GM19023 (cell line): ENCODE measurements at regions not wholly inside any gene's neighbourhood (a gene's known extent, or its start where the extent isn't known, plus 50 kb on each side); places are given as distances from the start of the nearest gene placed in this dataset.
"Not testable (repeated sequence)": the region's sequence is repeated elsewhere in the genome, so short reads cannot be mapped to it uniquely, and the experiment has no call there.

Source experiments
- ATAC-seq: cut with Tn5 transposase; IDR thresholded peaks from one replicate; pipeline ENCODE4 v1.9.1; 2021; ENCODE audit warnings: mild to moderate bottlenecking, moderate library complexity; ENCODE audit not compliant: unreplicated experiment

DNA sequence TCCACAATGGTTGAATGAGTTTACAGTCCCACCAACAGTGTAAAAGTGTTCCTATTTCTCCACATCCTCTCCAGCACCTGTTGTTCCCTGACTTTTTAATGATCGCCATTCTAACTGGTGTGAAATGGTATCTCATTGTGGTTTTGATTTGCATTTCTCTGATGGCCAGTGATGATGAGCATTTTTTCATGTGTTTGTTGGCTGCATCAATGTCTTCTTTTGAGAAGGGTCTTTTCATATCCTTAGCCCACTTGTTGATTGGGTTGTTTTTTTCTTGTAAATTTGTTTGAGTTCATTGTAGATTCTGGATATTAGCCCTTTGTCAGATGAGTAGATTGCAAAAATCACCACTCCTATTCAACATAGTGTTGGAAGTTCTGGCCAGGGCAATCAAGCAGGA lies 287.6 kb upstream of the RASGRP1 start:
- ATAC-seq: not testable (repeated sequence)

DNA sequence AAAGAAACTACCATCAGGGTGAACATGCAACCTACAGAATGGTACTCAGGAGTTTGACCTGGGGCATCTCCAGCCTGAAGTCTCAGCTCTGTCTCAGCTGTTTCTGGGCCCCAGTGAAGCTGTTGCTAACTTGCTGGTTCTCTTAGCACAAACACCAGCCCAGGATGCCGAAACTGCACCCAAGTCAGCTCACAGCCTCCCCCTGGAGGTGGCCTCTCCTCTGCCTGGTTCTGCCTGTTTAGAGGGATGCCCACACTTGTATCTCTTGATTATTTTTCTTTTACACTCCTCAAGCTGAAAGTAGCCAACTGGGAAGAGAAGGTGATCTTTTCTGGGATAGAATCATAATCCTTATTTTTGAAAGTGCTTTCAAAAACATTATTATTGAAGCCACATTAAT lies 289.0 kb upstream of the RASGRP1 start:
- ATAC-seq: no peak

DNA sequence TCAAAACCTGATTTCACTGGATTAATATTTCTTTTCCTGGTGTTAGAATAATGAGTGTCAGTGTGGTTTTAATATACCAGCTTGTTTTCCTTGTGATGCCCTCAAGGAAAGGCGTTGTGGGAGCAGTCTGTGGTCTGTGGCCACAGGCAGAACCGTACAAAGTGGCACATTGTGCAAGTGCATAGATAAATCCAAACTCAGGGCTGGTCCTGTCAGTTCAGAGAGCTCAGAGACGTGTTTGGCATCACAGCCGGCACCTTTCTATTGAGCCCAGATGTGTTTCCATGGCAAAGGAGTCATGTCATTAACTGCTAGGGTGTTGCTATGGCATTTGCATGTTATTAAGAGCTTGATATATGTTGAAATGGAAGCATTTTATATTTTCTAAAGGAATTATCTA lies 289.9 kb upstream of the RASGRP1 start:
- ATAC-seq: no peak

DNA sequence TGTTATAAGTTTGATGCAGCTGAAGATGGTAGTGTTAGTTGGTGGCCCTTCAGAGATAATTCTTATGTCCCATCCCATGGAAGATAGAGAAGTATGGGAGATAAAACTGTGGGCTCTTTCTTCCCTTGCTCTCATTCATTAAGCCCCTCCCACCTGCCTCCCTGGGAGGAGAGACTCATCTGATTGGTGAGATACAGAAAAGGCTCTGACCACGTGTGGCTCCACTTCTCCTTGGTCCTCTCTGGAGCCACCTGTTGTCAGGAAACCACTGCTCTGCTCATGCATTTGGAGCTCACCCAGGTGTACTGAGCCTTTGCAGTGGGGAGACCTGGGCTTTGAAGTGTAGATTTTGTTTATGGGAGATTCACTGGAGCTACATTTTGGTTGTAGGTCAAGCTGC lies 293.2 kb upstream of the RASGRP1 start:
- ATAC-seq: no peak

DNA sequence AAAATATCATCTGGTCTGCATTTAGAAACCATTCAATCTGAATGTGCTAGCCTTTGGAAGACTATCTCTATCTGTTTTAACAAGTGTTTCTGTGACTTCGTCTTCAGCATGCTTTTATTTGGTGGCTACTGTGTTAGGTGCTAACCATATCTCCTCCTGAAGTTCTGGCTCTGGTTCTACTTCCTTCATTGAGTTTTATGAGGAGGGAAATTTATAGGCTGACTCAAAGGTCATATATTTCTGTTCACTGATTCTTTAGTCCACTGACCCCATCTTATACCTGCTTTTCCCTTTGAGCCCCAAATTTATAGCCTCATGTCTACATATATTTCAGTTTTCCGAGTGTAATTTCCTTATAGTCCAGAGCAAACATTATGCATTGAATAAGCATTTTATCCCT lies 295.0 kb upstream of the RASGRP1 start:
- ATAC-seq: no peak

DNA sequence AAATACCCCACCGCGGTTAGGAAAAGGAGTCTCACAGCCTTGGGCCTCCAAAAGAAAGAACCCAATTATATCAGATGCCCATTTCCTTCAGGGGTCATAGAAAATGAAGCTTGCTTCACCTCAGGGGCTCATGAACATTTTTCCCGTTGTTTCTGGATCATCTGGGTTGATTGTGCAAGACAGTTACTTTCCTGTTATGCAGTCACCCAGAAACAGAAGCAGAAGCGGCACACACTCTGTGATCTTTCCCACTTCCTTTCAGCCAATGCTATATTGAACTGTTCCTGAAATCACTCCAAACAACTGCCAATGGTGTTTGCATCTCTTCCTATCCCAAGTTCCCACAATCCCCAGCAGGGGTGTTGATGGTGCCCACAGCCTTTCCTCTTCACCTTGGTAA lies 295.6 kb upstream of the RASGRP1 start:
- no peak for ATAC-seq

DNA sequence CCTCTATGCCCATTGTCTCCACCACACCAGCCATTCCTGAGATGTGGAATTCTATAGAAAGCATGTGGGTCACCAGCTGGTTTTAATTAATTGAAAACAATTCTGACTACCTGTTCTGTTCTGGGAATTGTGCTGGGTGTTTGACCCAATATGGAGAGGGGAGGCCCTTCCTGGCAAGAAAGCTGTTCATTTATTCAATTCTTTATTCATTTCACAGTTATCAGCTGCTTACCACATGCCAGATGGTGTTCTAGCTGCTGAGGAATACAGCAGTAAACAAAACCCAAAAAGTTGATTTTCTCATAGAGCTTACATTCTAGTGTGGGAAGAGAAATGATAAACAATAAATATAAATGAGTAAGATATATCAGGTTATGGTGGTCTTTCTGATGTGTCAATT lies 296.1 kb upstream of the RASGRP1 start:
- ATAC-seq: no peak

DNA sequence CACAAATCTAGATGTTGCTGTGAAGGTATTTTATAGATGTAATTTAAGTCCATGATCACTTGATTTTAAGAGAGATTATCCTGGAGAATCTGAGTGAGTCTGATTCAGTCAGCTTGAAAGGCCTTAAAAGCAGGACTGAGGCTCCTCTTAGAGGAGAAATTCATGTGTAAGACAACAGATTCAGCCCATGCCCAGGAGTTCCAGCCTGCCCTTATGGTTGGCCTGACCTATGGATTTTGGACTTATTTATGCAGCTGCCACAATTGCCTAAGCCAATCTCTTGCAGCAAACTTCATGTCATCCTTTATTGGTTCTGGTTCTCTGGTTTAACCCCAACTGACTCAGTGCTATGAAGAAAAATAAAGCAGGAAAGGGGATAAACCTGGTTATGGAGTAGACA lies 296.5 kb upstream of the RASGRP1 start:
- no peak for ATAC-seq

DNA sequence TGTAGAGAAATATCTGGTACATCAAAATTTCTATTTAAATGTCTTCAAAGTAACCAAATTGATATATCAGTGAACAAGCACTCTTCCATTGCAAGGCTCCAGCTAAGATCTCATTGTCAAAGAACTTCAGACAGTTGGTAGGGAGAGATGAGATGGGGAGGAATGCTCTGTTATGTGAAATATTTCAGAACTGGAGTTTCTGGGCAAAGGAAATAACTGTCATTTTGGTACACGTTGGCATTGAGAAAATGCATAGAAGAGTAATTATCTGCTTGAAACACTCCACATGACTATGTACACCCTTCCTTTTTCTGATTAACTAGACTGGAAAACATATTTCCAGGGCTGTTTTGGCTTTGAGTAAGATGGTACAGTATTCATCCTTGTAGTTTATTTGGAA lies 297.5 kb upstream of the RASGRP1 start:
- no peak for ATAC-seq

DNA sequence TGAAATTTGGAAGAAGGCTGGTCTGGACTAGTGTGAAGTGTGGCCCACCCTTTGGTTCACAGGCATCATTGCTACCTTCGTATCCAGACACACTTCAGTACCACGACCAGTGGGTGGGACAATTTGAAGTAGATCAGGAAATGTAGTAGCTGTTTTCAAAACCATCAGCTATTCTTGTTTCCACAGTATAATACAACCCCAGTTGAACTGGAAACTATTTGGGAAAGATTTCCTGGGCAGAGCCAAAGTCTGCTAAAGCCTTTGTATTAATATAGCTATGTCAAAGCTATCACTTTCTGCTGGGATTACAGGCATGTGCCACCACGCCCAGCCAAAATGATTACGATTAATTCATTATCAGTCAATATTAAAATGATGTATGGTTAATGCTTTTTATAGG lies 298.8 kb upstream of the RASGRP1 start:
- no peak for ATAC-seq

DNA sequence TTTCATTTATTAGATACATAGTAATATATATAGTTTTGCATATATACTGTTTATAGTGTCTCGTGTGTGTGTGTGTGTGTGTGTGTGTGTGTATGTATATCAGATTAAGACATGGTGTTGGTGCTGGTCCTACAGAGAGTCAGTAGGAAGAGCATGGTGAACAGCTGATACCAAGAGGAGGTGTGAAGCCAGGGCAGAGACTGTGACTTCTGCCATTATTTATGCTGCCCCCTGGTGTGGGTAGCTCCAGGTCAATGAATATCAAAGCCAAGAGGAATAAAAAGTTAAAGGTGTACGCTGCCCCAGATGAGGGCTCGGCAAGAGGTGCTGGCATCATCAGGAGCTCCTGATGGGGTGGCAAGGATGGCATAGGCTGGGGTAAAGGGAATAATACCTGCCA lies 299.5 kb upstream of the RASGRP1 start:
- no peak for ATAC-seq

DNA sequence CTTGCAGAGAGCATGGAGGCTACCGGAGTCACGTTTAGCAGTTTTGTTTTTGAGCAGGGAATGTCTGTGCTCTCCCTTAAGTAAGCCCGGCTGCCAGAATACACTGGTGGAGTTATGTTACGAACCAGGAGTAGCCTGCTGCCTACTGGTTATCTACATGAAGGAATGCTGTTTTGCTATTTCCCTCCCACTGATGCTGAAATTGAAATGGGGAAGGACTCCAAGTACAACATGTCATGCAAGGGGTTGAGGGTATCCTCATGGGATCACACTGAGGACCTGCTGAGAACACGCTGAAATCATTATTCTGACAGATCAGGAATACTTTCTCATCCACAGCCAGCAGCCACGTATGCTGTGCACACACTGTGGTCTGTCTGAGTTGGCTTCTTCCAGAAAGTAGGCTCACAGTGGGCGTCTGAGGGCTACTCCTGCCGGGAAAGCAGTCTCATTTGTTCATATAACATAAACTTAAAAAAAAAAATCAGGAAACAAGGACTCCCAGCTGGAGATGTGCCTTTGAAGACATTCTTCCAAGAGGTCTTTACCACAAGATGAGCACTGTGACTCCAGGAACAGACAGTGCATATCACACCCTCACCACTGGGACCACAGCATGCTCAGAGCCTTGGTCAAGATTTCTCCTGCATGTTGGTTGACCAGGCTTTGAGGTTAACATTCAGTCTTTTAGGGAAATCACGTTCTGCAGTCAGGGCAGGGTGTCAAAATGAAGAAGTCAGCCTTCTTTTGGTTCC lies 300.4 kb upstream of the RASGRP1 start:
- ATAC-seq: no peak

DNA sequence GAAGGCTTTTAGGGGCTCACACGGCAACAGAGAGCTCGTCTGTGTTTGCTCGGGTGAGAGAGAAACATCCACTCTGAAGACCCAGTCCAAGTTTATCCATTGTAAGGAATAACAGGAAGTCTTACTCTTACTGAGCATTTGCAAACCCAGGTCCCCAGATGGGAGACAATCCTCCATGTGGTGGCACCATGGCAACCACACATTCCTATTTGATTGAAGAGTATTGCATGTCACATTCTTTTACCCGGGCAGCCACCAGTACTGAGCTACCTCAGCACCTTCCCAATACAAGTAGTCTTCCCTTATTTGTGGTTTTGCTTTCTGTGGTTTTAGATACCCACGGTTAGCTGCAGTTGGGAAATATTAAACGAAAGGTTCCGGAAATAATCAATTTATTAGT lies 302.9 kb upstream of the RASGRP1 start:
- no peak for ATAC-seq

DNA sequence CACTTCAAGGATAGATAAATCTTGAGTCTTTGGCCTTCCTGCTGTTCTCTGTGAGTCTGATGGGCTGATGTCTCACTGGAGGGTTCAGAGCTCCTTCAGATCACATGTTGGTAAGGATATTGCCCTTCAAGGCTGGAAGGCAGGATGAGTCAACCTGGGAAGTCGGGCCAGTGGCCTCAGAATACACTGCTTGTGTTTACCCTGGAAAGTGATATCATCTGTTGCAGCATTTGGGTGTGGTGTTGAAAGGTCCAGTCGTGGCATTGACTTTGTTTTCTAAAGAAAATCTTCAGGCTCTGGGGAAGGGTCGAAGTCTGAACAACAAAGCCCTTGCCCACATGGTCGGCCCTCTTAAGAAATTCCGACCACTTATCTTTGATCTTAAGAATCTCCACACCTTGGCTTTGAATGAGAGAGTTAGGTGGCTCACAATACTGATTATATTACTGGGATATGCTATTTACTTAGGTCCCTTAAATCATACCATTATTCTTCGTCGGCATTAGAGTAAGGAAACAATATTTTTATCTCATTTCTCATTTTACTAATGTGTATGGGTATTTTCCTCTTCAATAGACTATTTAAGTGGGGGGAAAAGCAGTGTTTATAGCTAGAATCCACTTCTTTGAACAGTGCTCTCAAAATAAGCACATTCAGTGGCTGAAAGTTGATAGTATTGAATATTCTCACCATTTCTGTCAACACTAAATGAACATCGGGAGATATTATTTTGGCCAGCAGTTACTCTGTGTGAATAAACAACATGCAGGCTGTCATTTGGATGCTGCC lies 303.9 kb upstream of the RASGRP1 start:
- ATAC-seq: no peak

DNA sequence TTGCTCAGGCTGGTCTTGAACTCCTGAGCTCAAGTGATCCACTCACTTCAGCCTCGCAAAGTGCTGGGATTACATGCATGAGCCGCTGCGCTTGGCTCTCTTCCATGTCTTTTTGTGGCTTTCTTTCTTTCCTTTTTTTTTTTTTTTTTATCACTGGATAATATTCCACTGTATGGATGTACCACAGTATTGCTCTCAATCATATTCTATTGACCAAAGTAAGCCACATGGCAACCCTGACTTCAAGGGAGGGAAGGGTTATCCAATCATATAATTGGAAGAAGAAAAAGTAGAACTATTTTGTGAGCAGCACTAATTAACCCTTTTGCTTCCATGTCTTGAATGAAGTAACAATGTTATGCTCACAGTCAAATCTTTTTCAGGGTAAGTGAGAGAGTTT lies 307.0 kb upstream of the RASGRP1 start:
- ATAC-seq: no peak

DNA sequence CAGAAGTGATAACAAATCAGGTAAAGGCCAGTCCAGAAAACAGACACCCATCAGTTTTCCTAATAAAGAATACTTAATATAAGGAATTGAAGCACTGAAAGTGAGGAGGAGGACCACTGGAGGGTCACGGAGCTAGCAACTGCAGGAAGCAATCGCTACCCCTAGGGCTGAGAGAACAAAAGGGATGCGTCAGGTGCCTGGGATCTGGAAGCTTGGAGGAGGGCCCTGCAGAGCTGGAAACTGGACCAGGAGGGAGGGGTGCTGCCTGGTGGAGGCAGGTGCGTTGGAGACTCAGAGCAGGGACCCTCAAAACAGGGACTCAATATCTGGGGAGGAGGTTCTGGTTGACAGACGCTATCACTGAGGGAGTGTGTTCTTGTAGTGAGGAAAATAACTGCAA lies 308.1 kb upstream of the RASGRP1 start:
- ATAC-seq: no peak

DNA sequence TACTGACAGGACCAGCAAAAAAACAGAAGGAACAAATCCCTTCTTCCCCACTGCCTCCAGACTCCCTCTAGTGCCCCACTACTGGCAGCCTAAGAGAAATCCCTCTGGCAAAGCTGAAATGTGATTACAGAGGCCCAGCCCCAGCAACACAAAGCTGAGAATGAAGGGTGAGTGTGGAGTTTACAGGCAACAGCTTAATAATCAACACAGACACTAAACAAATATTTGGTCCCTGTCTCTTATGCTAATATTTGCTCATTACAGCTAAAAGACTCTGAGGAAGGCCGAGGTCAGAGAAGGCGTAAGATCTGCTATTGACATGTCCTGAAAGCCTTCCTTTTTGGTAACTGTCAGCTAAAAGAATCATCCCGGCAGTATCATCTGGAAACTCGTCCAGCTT lies 308.5 kb upstream of the RASGRP1 start:
- ATAC-seq: no peak

DNA sequence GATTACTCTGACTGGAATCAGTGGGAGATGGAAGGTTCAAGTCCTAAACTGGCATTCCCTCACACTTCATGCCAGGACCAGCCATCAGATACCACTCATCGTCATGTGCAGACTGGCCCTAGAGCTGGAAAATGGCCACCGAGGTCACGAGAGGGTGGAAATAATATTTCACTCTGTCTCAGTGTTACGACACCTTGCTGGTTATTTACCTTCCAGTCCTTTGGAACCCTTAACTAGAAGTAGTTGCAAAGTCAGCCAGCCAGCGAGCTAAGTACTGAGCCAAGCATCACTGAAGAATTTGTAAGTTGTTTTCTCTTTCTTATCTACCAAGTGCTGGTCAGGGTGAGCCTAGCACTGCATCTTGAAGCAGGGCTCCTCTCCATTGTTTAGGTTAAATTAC lies 309.9 kb upstream of the RASGRP1 start:
- ATAC-seq: no peak

DNA sequence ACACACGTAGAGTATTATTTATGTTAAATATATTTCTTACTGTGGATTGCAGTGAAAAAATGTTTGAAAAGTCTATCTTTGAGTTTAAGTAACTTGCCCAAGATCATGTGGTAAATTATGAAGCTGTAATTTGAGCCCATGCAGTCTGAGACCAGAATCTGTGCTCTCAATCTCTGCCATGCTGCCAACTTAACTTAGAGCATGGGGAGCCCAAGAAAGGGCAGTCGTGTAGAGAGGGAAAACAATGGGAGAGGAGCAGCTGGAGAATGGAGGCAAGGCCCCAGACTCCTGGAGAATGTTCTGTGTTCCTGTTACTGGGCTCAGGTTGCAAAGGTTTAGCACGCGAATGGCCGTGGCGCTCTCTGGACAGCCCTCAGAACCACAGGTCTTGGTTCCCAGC lies 311.6 kb upstream of the RASGRP1 start:
- no peak for ATAC-seq

DNA sequence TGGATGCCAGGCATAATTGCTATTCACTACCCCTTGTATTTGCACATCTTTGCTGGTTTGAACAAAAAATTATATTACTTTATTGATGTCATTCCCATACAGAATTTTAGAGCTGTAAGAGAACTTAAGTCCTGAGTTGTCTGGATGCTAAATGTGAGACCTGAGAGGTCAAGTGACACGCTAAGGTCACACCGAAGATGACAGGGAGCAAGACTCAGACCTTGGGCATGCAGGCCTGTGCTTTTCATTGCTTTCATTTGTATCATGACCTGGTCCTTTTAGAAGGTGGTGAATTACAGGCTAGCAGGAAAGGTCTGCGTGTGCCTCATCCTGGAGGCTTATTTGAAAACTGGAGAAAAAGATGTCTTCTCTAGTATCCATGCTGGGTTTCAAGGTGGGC lies 312.0 kb upstream of the RASGRP1 start:
- ATAC-seq: no peak

DNA sequence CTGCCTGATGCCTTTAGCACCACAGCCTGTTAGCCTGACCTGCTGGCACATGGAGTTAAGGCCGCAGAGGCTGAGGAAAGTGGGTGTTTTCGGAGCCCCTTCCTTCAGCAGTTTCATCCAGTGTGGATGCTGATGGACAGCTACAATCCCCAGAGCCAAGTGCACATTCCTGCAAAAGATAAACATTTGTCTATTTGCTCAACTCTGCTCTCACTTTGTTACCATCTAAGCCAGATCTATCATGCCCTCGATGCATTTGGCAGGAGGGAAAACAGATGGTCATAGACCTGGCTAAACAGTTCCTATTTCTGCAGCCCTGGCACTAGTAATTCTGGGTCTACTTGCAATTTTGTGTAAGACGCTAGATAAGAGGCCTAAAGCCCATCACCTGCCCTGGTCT lies 312.9 kb upstream of the RASGRP1 start:
- no peak for ATAC-seq

DNA sequence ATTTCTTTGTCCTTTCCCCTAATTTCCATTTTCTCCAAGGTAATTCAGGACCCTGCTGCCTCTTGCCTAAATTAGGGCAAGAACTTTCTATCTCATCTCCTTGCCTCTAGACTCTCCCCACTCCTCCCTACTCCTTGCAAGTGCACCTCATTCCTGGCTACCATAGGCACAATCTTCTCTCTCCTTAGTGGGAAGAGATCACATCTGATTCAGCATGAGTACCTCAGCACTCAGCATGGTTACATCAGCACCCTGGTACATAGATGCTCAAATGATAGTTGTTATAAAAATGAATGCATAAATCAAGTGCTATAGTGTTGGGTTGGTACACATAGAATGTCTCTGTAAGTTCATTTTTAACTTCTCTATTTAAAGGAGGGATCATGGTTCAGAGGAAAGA lies 313.4 kb upstream of the RASGRP1 start:
- no peak for ATAC-seq

DNA sequence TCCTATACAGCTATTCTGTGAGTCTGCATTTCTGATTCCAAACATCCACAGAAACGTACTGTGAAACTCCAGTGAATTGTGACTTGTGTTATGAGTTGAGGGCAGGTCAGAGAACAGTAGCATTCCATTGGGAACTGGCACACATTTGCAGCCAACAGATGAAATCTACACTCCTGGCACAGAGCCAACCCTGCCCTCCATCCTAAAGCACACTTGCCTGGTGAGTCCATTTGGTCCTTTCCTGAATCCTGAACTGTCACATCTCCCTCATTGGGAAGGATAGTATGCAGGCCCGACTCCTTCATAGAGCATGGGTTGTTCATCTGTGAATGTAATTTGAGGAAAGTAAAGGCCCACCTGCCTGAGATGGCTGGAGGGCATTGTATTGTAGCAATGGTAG lies 314.3 kb upstream of the RASGRP1 start:
- no peak for ATAC-seq
